H1 (cell line): ENCODE measurements at regions not wholly inside any gene's neighbourhood (a gene's known extent, or its start where the extent isn't known, plus 50 kb on each side); places are given as distances from the start of the nearest gene placed in this dataset.

ENCODE experiments used
- BCL11A ChIP-seq, 2 experiments: IDR thresholded peaks; one replicate each; pipeline ENCODE4 v1.6.1; 2011; ENCODE audit warnings: low read depth in 2 of 2, low read length in 2 of 2, mild to moderate bottlenecking in 2 of 2
- CBX5 ChIP-seq: fragments of 300-800, 300-1000 bp; sonication (generic); IDR thresholded peaks from 2 replicates; pipeline ENCODE4 v1.7.1; 2016; ENCODE audit warnings: antibody characterized with exemption, low read length, low read depth
- CHD7 ChIP-seq: fragments of 300-600 bp; sonication (generic); IDR thresholded peaks from 2 replicates; pipeline ENCODE4 v1.7.1; 2012; ENCODE audit warnings: low read length, moderate library complexity, mild to moderate bottlenecking, inconsistent platforms; ENCODE audit not compliant: insufficient replicate concordance
- RAD21 ChIP-seq, 2 experiments: IDR thresholded peaks in 1 of 2; conservative IDR thresholded peaks in 1 of 2; 2 replicates each; pipeline ENCODE4 v1.6.1; 2011; ENCODE audit warnings: low read depth in 2 of 2, low read length in 2 of 2, improper control_type of control experiment in 1 of 2, inconsistent platforms in 1 of 2, mild to moderate bottlenecking in 1 of 2, moderate library complexity in 1 of 2
- SIRT6 ChIP-seq: IDR thresholded peaks from one replicate; pipeline ENCODE4 v1.7.1; 2012; ENCODE audit warnings: low read length, inconsistent platforms
- SP2 ChIP-seq: IDR thresholded peaks from 2 replicates; pipeline ENCODE4 v1.6.1; 2012; ENCODE audit warnings: mild to moderate bottlenecking, low read length, inconsistent platforms
- SRF ChIP-seq: IDR thresholded peaks from 2 replicates; pipeline ENCODE4 v1.6.1; 2011; ENCODE audit warnings: mild to moderate bottlenecking, low read depth, low read length, moderate library complexity
- TAF1 ChIP-seq: IDR thresholded peaks from 2 replicates; pipeline ENCODE4 v1.6.1; 2011; ENCODE audit warnings: mild to moderate bottlenecking, low read depth, low read length
- ZNF274 ChIP-seq: IDR thresholded peaks from 2 replicates; pipeline ENCODE4 v1.7.0; 2012; ENCODE audit warnings: low read length, borderline replicate concordance; ENCODE audit errors: extremely low read depth

DNA sequence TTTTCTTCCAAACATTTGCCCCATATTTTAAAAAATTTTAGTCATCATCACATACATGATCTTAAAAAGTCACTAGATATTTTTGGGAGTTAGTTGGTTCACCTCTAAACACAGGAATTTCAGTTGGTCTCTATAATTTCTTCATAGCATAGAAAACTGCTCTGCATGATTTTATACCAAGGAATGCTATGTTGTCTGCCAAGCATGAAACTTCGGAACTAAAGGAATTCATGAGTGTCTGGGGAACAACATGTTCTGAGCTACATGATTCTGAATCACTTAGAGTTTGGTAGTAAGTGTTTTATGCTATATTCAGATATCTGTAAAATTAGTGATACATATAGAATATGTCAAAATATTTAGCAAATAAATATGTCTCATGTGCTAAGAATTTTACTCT is 957.8 kb downstream of the GATA3 start (continued):
- no peak for TF ChIP-seq CHD7
- TF ChIP-seq ZNF274 = no peak
- TF ChIP-seq SRF = no peak
- TF ChIP-seq TAF1 = no peak
- TF ChIP-seq SIRT6 = no peak
- TF ChIP-seq CBX5 = no peak
- TF ChIP-seq RAD21 (IDR thresholded peaks at IDR 0.05 in 1 of 2, conservative IDR thresholded peaks at IDR 0.05 in 1 of 2; ENCODE audit: low read depth in 2 of 2, low read length in 2 of 2) = no peak
- no peak for TF ChIP-seq BCL11A (IDR thresholded peaks at IDR 0.05; ENCODE audit: low read depth in 2 of 2, low read length in 2 of 2)
- no peak for TF ChIP-seq SP2
